Psoas muscle (tissue), 7 donors: ENCODE measurements at regions not wholly inside any gene's neighbourhood (a gene's known extent, or its start where the extent isn't known, plus 50 kb on each side); places are given as distances from the start of the nearest gene placed in this dataset.
A peak's percentile ranks its signal among the peaks of the same experiment; 100 is the strongest.

Experiments
- ATAC-seq, 4 donors: fragments of 200-7000 bp; cut with Tn5 transposase; one replicate each; pipeline ENCODE4 v1.9.1; 2020; ENCODE audit warnings: moderate library complexity in 3 of 4, mild to moderate bottlenecking in 2 of 4
- DNase-seq, 2 donors: peaks; one replicate each; pipeline ENCODE4 v3.0.0-alpha.2; 2020
- H3K27ac ChIP-seq: fragments of 200-600 bp; one replicate; pipeline ENCODE4 v1.8.0; 2022
- H3K27me3 ChIP-seq, 3 donors: fragments of 200-600 bp in 1 of 3; one replicate each; pipeline versions ENCODE4 v1.6.1 to v1.8.0; 2013 to 2022; ENCODE audit warnings: low read length in 2 of 3, mild to moderate bottlenecking in 2 of 3, moderate library complexity in 1 of 3; ENCODE audit not compliant: insufficient read depth in 3 of 3
- H3K36me3 ChIP-seq, 2 donors: fragments of 200-600 bp in 1 of 2; one replicate each; pipeline versions ENCODE4 v1.6.1 to v1.8.0; 2013 to 2022; ENCODE audit warnings: low read depth in 1 of 2, mild to moderate bottlenecking in 1 of 2, moderate library complexity in 1 of 2; ENCODE audit not compliant: insufficient read depth in 1 of 2
- H3K4me1 ChIP-seq: fragments of 200-600 bp; one replicate; pipeline ENCODE4 v1.8.0; 2022
- H3K4me3 ChIP-seq: fragments of 200-600 bp; one replicate; pipeline ENCODE4 v1.8.0; 2022; ENCODE audit warnings: mild to moderate bottlenecking
- H3K9me3 ChIP-seq: fragments of 200-600 bp; one replicate; pipeline ENCODE4 v1.8.0; 2022
- CTCF ChIP-seq: fragments of 200-600 bp; IDR thresholded peaks from one replicate; pipeline ENCODE4 v1.8.0; 2022; ENCODE audit warnings: antibody characterized with exemption
- WGBS, 3 donors: extraction: QIAGEN DNeasy Blood & Tissue Kit; methylation state at CpG; one replicate each; pipeline versions ENCODE4 v1.1.6 to v1.1.7; 2013; 5-methylcytosine and 5-hydroxymethylcytosine counted together
- intact Hi-C, 2 donors: fragments of 100-400 bp; cut with DNase I; formaldehyde crosslinking; loops; one replicate each; pipeline versions ENCODE4 v1.11.0 to v1.14.2; 2022
- donor health status: healthy with polysubstance abuse.
- donor health status: DM: no; HTN: no; CAD: no; lungs with moderate emphysema.
- donor health status: Bipolar disorder and iron deficiency.
- donor health status: healthy.
- donor health status: DM: yes; HTN: yes; CAD: no.
- donor health status: DM: no; HTN: no; CAD: no.
- donor health status: DM: yes; HTN: yes; CAD: no.

- intact Hi-C loops, result no loop called here
- peak in 1 of 2 donors; percentile 49 for DNase-seq
- Histone ChIP-seq H3K4me1 (no peaks in the 10 kb centered on the region), H3K4me3 (no peak overlapping the region), H3K27ac (no peak overlapping the region), H3K36me3 (no peaks in the 10 kb centered on the region), H3K9me3 (no peaks in the 10 kb centered on the region), H3K27me3 (peaks cover 0 to 3% (median 0%) of the 10 kb centered on the region in 3 donors)
- ATAC-seq, result no peak
- TF ChIP-seq CTCF, result no peak
- WGBS, 3 donors, result 73 to 77% (median 77%) methylated on average over 11 of the region's 11 CpGs
Observed at GRCh38 chr1:24981631-24982005, 51.5 kb upstream of the RUNX3 start.

GRCh38 chr1:24980836-24981630, 51.0 kb upstream of the RUNX3 start:
- no peak for ATAC-seq
- peaks cover 0 to 7% (median 0%) of the 10 kb centered on the region in 3 donors for H3K27me3 ChIP-seq
- H3K36me3 ChIP-seq, result no peaks in the 10 kb centered on the region
- H3K4me1 ChIP-seq, result no peaks in the 10 kb centered on the region
- intact Hi-C loops, result no loop called here
- H3K27ac ChIP-seq, result no peak overlapping the region
- DNase-seq, result peak in 1 of 2 donors; percentile 30
- H3K9me3 ChIP-seq, result no peaks in the 10 kb centered on the region
- 87 to 94% (median 87%) methylated on average over 10 to 13 of the region's 13 CpGs for WGBS, 3 donors
- TF ChIP-seq CTCF, result no peak
- H3K4me3 ChIP-seq, result no peak overlapping the region
